Esophagus squamous epithelium (tissue), 5 donors: ENCODE measurements at regions not wholly inside any gene's neighbourhood (a gene's known extent, or its start where the extent isn't known, plus 50 kb on each side); places are given as distances from the start of the nearest gene placed in this dataset.

Experiments
- DNase-seq: peaks from one replicate; lab custom pipeline; 2025; lab: John Stamatoyannopoulos, UW
- H3K27ac ChIP-seq, 4 donors: fragments of 200-600 bp; sonication (generic); one replicate each; pipeline ENCODE4 v1.5.1; 2016 to 2019; ENCODE audit warnings: mild to moderate bottlenecking in 1 of 4
- H3K27me3 ChIP-seq, 4 donors: fragments of 200-600 bp; sonication (generic); 1 replicate in 3 of 4; 2 replicates in 1 of 4; pipeline versions ENCODE4 v1.5.1 to v1.6.0; 2017 to 2021; ENCODE audit warnings: antibody characterized with exemption in 1 of 4
- H3K36me3 ChIP-seq, 3 donors: fragments of 200-600 bp; sonication (generic); one replicate each; pipeline ENCODE4 v1.5.1; 2016 to 2019
- H3K4me1 ChIP-seq, 3 donors: fragments of 200-600 bp; sonication (generic); one replicate each; pipeline ENCODE4 v1.5.1; 2017 to 2019
- H3K4me3 ChIP-seq, 4 donors: fragments of 200-600 bp; sonication (generic); 1 replicate in 3 of 4; 2 replicates in 1 of 4; pipeline ENCODE4 v1.5.1; 2016 to 2019; ENCODE audit warnings: mild to moderate bottlenecking in 2 of 4, moderate library complexity in 1 of 4
- H3K9me3 ChIP-seq, 3 donors: fragments of 200-600 bp; sonication (generic); one replicate each; pipeline ENCODE4 v1.5.1; 2016 to 2019
- POLR2A ChIP-seq, 4 donors: fragments of 450-650 bp; IDR thresholded peaks; one replicate each; pipeline ENCODE4 v1.6.1; 2017; ENCODE audit warnings: antibody characterized with exemption in 4 of 4, mild to moderate bottlenecking in 4 of 4, moderate library complexity in 3 of 4
- WGBS, 2 donors: methylation state at CpG; one replicate each; pipeline ENCODE4 v1.1.5; 2018; 5-methylcytosine and 5-hydroxymethylcytosine counted together
- intact Hi-C: fragments of 100-400 bp; cut with DNase I; formaldehyde crosslinking; loops from one replicate; pipeline ENCODE4 v1.15.0; 2022
- TF ChIP-seq, protein P1 (sequence below), 6 experiments: fragments of 450-650 bp in 4 of 6; fragments of 200-600 bp in 2 of 6; sonication (generic) in 2 of 6; IDR thresholded peaks; one replicate each; pipeline ENCODE4 v1.5.1; 2016 to 2019; ENCODE audit warnings: antibody characterized with exemption in 6 of 6, mild to moderate bottlenecking in 4 of 6, moderate library complexity in 4 of 6
- donor health status: DM: yes; HTN: yes; CAD: no.

- WGBS, 2 donors: 62 to 72% methylated on average over 9 of the region's 9 CpGs
- intact Hi-C loops: no loop called here
- no peaks in the 10 kb centered on the region for H3K9me3 ChIP-seq
- no peak overlapping the region for H3K4me3 ChIP-seq
- H3K27ac ChIP-seq: no peak overlapping the region
- no peaks in the 10 kb centered on the region for H3K36me3 ChIP-seq
- no peaks in the 10 kb centered on the region for H3K4me1 ChIP-seq
- DNase-seq: no peak
- no peaks in the 10 kb centered on the region for H3K27me3 ChIP-seq
- TF ChIP-seq, protein P1, sequence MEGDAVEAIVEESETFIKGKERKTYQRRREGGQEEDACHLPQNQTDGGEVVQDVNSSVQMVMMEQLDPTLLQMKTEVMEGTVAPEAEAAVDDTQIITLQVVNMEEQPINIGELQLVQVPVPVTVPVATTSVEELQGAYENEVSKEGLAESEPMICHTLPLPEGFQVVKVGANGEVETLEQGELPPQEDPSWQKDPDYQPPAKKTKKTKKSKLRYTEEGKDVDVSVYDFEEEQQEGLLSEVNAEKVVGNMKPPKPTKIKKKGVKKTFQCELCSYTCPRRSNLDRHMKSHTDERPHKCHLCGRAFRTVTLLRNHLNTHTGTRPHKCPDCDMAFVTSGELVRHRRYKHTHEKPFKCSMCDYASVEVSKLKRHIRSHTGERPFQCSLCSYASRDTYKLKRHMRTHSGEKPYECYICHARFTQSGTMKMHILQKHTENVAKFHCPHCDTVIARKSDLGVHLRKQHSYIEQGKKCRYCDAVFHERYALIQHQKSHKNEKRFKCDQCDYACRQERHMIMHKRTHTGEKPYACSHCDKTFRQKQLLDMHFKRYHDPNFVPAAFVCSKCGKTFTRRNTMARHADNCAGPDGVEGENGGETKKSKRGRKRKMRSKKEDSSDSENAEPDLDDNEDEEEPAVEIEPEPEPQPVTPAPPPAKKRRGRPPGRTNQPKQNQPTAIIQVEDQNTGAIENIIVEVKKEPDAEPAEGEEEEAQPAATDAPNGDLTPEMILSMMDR (IDR thresholded peaks at IDR 0.05): no peak
- TF ChIP-seq POLR2A (IDR thresholded peaks at IDR 0.05): no peak
These were observed 827.0 kb downstream of the BCL11A start for GRCh38 chr2:59726228-59727120.

DNA sequence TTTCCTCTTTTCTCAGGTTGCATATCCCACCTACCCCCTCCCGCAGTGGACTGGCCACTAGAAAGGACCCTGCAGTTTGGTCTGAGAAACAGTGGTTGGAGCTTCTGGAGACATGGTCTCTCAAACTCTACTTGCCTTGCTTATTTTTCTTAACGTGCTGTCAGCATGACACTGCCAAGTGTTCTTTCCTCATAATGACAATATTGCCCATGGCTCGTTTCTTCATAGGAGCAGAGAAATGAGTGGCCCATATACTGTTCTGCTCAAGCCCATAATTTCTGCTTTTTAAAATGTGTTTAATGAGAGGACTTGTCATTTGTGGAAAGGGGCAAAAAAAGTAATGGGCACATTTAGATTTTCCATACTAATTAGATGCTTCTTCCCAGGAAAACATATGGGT, 828.7 kb downstream of the BCL11A start:
- DNase-seq: no peak
- intact Hi-C loops: no loop called here
- TF ChIP-seq POLR2A (IDR thresholded peaks at IDR 0.05): no peak
- TF ChIP-seq, protein P1 (IDR thresholded peaks at IDR 0.05): no peak
- Histone ChIP-seq H3K27ac (no peak overlapping the region), H3K4me1 (no peaks in the 10 kb centered on the region), H3K36me3 (no peaks in the 10 kb centered on the region), H3K27me3 (no peaks in the 10 kb centered on the region), H3K9me3 (no peaks in the 10 kb centered on the region), H3K4me3 (no peak overlapping the region)
- WGBS, 2 donors: 76 to 85% methylated on average over 3 of the region's 3 CpGs

GRCh38 chr2:59720296-59720866, 833.1 kb downstream of the BCL11A start:
- Histone ChIP-seq H3K36me3 (no peaks in the 10 kb centered on the region), H3K4me3 (no peak overlapping the region), H3K9me3 (no peaks in the 10 kb centered on the region), H3K27me3 (no peaks in the 10 kb centered on the region), H3K4me1 (no peaks in the 10 kb centered on the region), H3K27ac (no peak overlapping the region)
- intact Hi-C loops: no loop called here
- 74 to 78% methylated on average over 4 of the region's 4 CpGs for WGBS, 2 donors
- TF ChIP-seq, protein P1 (IDR thresholded peaks at IDR 0.05): no peak
- no peak for TF ChIP-seq POLR2A (IDR thresholded peaks at IDR 0.05)
- DNase-seq: no peak

DNA sequence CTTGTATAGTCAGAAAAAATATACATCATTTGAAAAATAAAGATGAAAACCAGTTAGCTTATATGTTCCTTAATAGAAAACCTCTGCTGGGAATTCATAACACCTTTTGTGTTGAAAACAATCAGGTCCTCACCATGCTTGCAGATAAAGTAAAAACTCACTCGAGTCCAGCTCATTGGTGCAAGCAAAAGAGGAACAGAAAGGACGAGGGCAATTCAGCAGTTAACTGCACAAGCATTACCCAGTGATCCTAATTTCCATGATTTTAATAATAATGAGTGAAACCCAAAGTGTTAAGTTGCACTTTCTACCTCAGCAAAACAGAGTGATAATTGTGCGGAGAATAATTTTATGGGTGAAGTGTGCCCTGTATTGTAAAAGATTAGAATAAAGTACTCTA, 839.9 kb downstream of the BCL11A start:
- no peak for DNase-seq
- Histone ChIP-seq H3K36me3 (no peaks in the 10 kb centered on the region), H3K4me1 (no peaks in the 10 kb centered on the region), H3K27me3 (no peaks in the 10 kb centered on the region), H3K27ac (no peak overlapping the region), H3K4me3 (no peak overlapping the region), H3K9me3 (no peaks in the 10 kb centered on the region)
- TF ChIP-seq, protein P1 (IDR thresholded peaks at IDR 0.05): no peak
- TF ChIP-seq POLR2A (IDR thresholded peaks at IDR 0.05): no peak
- WGBS, 2 donors: 53 to 81% methylated on average over 3 of the region's 3 CpGs
- intact Hi-C loops: no loop called here

- no peaks in the 10 kb centered on the region for H3K9me3 ChIP-seq
- DNase-seq: no peak
- TF ChIP-seq POLR2A (IDR thresholded peaks at IDR 0.05): no peak
- TF ChIP-seq, protein P1 (IDR thresholded peaks at IDR 0.05): no peak
- H3K4me3 ChIP-seq: no peak overlapping the region
- intact Hi-C loops: no loop called here
- no peaks in the 10 kb centered on the region for H3K36me3 ChIP-seq
- H3K27me3 ChIP-seq: no peaks in the 10 kb centered on the region
- H3K27ac ChIP-seq: no peak overlapping the region
- no peaks in the 10 kb centered on the region for H3K4me1 ChIP-seq
These were observed 842.3 kb downstream of the BCL11A start for GRCh38 chr2:59711121-59711520.
